ENCODE measurements at regions not wholly inside any gene's neighbourhood (a gene's known extent, or its start where the extent isn't known, plus 50 kb on each side); places are given as distances from the start of the nearest gene placed in this dataset.

GRCh38 chr5:67903656-67904055 lies 311.9 kb upstream of the PIK3R1 start:
- no peak overlapping the region for H3K9ac ChIP-seq (ENCODE audit: low read length)
- intact Hi-C loops (cut with micrococcal nuclease) = no loop called here
- no peaks in the 10 kb centered on the region for H3K4me1 Mint-ChIP-seq
- no peak for TF ChIP-seq EZH2 (IDR thresholded peaks at IDR 0.05; ENCODE audit: borderline replicate concordance, insufficient read depth, low read depth, low read length, poor library complexity, severe bottlenecking)
- TF ChIP-seq CTCF (IDR thresholded peaks at IDR 0.05) = no peak
- ChIA-PET POLR2A (no interaction called here), CTCF (no interaction called here)
- no peak overlapping the region for H2AFZ ChIP-seq (ENCODE audit: insufficient read depth, low read depth, low read length, poor library complexity, severe bottlenecking)
- H3K27ac Mint-ChIP-seq = no peak overlapping the region
- no peak overlapping the region for H3K4me3 ChIP-seq (ENCODE audit: control extremely low read depth in 1 of 5, extremely low read depth in 1 of 5, insufficient read depth in 1 of 5, low read depth in 2 of 5, low read length in 4 of 5)
- H3K4me3 Mint-ChIP-seq = no peak overlapping the region
- no peaks in the 10 kb centered on the region for H3K9me3 Mint-ChIP-seq (ENCODE audit: insufficient read depth)
- H3K9me3 ChIP-seq (ENCODE audit: control extremely low read depth in 1 of 3, control insufficient read depth in 2 of 3, insufficient read depth in 1 of 3, low read length in 2 of 3) = no peaks in the 10 kb centered on the region
- no peaks in the 10 kb centered on the region for H3K27me3 ChIP-seq (replicated peaks in 1 of 4; ENCODE audit: control extremely low read depth in 1 of 4, control insufficient read depth in 3 of 4, insufficient read depth in 4 of 4, low read length in 3 of 4)
- H3K4me1 ChIP-seq (ENCODE audit: control insufficient read depth in 2 of 2, insufficient read depth in 2 of 2, low read length in 2 of 2) = no peaks in the 10 kb centered on the region
- no CpG with 5 or more reads among the region's 2 CpGs for WGBS (ENCODE audit: insufficient coverage)
- no peak overlapping the region for H3K27ac ChIP-seq (ENCODE audit: low read length in 2 of 2)
- ATAC-seq (ENCODE audit: low read depth) (no peak), DNase-seq (no peak)
- no peaks in the 10 kb centered on the region for H3K36me3 ChIP-seq (replicated peaks in 1 of 2; ENCODE audit: control extremely low read depth in 1 of 2, control insufficient read depth in 1 of 2, extremely low read depth in 1 of 2, insufficient read depth in 2 of 2, low read length in 1 of 2)
- H3K4me2 ChIP-seq (replicated peaks; ENCODE audit: low read depth, low read length, poor library complexity, severe bottlenecking) = no peak overlapping the region
- peaks cover 3% of the 10 kb centered on the region for H3K27me3 Mint-ChIP-seq
- H3K79me2 ChIP-seq (ENCODE audit: control insufficient read depth, insufficient read depth, low read length) = no peaks in the 10 kb centered on the region
- H4K20me1 ChIP-seq (ENCODE audit: control insufficient read depth, insufficient read depth, low read length, poor library complexity, severe bottlenecking) = no peaks in the 10 kb centered on the region

GRCh38 chr5:67903121-67903520 lies 312.4 kb upstream of the PIK3R1 start:
- Histone ChIP-seq H3K4me1 (ENCODE audit: control insufficient read depth in 2 of 2, insufficient read depth in 2 of 2, low read length in 2 of 2) (no peaks in the 10 kb centered on the region), H4K20me1 (ENCODE audit: control insufficient read depth, insufficient read depth, low read length, poor library complexity, severe bottlenecking) (no peaks in the 10 kb centered on the region), H3K36me3 (replicated peaks in 1 of 2; ENCODE audit: control extremely low read depth in 1 of 2, control insufficient read depth in 1 of 2, extremely low read depth in 1 of 2, insufficient read depth in 2 of 2, low read length in 1 of 2) (no peaks in the 10 kb centered on the region), H3K27me3 (replicated peaks in 1 of 4; ENCODE audit: control extremely low read depth in 1 of 4, control insufficient read depth in 3 of 4, insufficient read depth in 4 of 4, low read length in 3 of 4) (no peaks in the 10 kb centered on the region), H3K9me3 (ENCODE audit: control extremely low read depth in 1 of 3, control insufficient read depth in 2 of 3, insufficient read depth in 1 of 3, low read length in 2 of 3) (no peaks in the 10 kb centered on the region), H3K4me3 (ENCODE audit: control extremely low read depth in 1 of 5, extremely low read depth in 1 of 5, insufficient read depth in 1 of 5, low read depth in 2 of 5, low read length in 4 of 5) (no peak overlapping the region), H3K27ac (ENCODE audit: low read length in 2 of 2) (no peak overlapping the region), H2AFZ (ENCODE audit: insufficient read depth, low read depth, low read length, poor library complexity, severe bottlenecking) (no peak overlapping the region), H3K9ac (ENCODE audit: low read length) (no peak overlapping the region), H3K79me2 (ENCODE audit: control insufficient read depth, insufficient read depth, low read length) (no peaks in the 10 kb centered on the region), H3K4me2 (replicated peaks; ENCODE audit: low read depth, low read length, poor library complexity, severe bottlenecking) (no peak overlapping the region)
- no peaks in the 10 kb centered on the region for H3K9me3 Mint-ChIP-seq (ENCODE audit: insufficient read depth)
- WGBS (ENCODE audit: insufficient coverage) = no CpG with 5 or more reads among the region's 2 CpGs
- H3K4me1 Mint-ChIP-seq = no peaks in the 10 kb centered on the region
- ChIA-PET POLR2A (no interaction called here), CTCF (no interaction called here)
- peaks cover 3% of the 10 kb centered on the region for H3K27me3 Mint-ChIP-seq
- H3K4me3 Mint-ChIP-seq = no peak overlapping the region
- H3K27ac Mint-ChIP-seq = no peak overlapping the region
- DNase-seq (no peak), ATAC-seq (ENCODE audit: low read depth) (no peak)
- no peak for TF ChIP-seq CTCF (IDR thresholded peaks at IDR 0.05)
- TF ChIP-seq EZH2 (IDR thresholded peaks at IDR 0.05; ENCODE audit: borderline replicate concordance, insufficient read depth, low read depth, low read length, poor library complexity, severe bottlenecking) = no peak
- intact Hi-C loops (cut with micrococcal nuclease) = no loop called here

All from B cell (primary cell).